Dedifferentiated amniotic fluid mesenchymal stem cell (primary cell): ENCODE measurements at regions not wholly inside any gene's neighbourhood (a gene's known extent, or its start where the extent isn't known, plus 50 kb on each side); places are given as distances from the start of the nearest gene placed in this dataset.
"Not testable (repeated sequence)": the region's sequence is repeated elsewhere in the genome, so short reads cannot be mapped to it uniquely, and the experiment has no call there.

ENCODE experiments used
- DNase-seq: peaks from one replicate; pipeline ENCODE4 v3.0.0-alpha.2; 2016; ENCODE audit errors: extremely low spot score

- no peak for DNase-seq
Measured at GRCh38 chr3:177453451-177453844, 256.2 kb upstream of the TBL1XR1 start.

GRCh38 chr3:177457204-177457603, 259.9 kb upstream of the TBL1XR1 start:
- DNase-seq: not testable (repeated sequence)

GRCh38 chr3:177459401-177459800, 262.1 kb upstream of the TBL1XR1 start:
- peak; percentile 34 for DNase-seq

- DNase-seq: no peak
Measured at GRCh38 chr3:177460047-177460446, 262.8 kb upstream of the TBL1XR1 start.

- no peak for DNase-seq
Measured at GRCh38 chr3:177461765-177462164, 264.5 kb upstream of the TBL1XR1 start.

- not testable (repeated sequence) for DNase-seq
Measured at GRCh38 chr3:177463341-177463740, 266.1 kb upstream of the TBL1XR1 start.

- DNase-seq: peak; percentile 70
Measured at GRCh38 chr3:177463863-177464262, 266.6 kb upstream of the TBL1XR1 start.

GRCh38 chr3:177464392-177465256, 267.3 kb upstream of the TBL1XR1 start:
- no peak for DNase-seq

GRCh38 chr3:177465257-177465642, 268.0 kb upstream of the TBL1XR1 start:
- DNase-seq: no peak

- DNase-seq: no peak
Measured at GRCh38 chr3:177466074-177466473, 268.8 kb upstream of the TBL1XR1 start.

GRCh38 chr3:177466622-177467021, 269.3 kb upstream of the TBL1XR1 start:
- not testable (repeated sequence) for DNase-seq

GRCh38 chr3:177467247-177467985, 270.1 kb upstream of the TBL1XR1 start:
- no peak for DNase-seq

GRCh38 chr3:177468331-177468730, 271.0 kb upstream of the TBL1XR1 start:
- DNase-seq: peak; percentile 75

GRCh38 chr3:177468816-177469215, 271.5 kb upstream of the TBL1XR1 start:
- DNase-seq: no peak

GRCh38 chr3:177469216-177469615, 271.9 kb upstream of the TBL1XR1 start:
- no peak for DNase-seq

- peak; percentile 83 for DNase-seq
Measured at GRCh38 chr3:177470197-177470941, 273.1 kb upstream of the TBL1XR1 start.

GRCh38 chr3:177471733-177472480, 274.6 kb upstream of the TBL1XR1 start:
- no peak for DNase-seq

- DNase-seq: no peak
Measured at GRCh38 chr3:177473184-177473583, 275.9 kb upstream of the TBL1XR1 start.

GRCh38 chr3:177473903-177474302, 276.6 kb upstream of the TBL1XR1 start:
- no peak for DNase-seq

GRCh38 chr3:177474652-177475355, 277.5 kb upstream of the TBL1XR1 start:
- DNase-seq: no peak

- DNase-seq: no peak
Measured at GRCh38 chr3:177475356-177475665, 278.0 kb upstream of the TBL1XR1 start.
